Stimulated activated CD4-positive, alpha-beta T cell treated with anti-CD3 and anti-CD28 coated beads, Interleukin-4, amount 100 ng/mL, for 1 hour (primary cell): ENCODE measurements at regions not wholly inside any gene's neighbourhood (a gene's known extent, or its start where the extent isn't known, plus 50 kb on each side); places are given as distances from the start of the nearest gene placed in this dataset.
"Not testable (repeated sequence)": the region's sequence is repeated elsewhere in the genome, so short reads cannot be mapped to it uniquely, and the experiment has no call there.

ENCODE experiments used
- DNase-seq: peaks from one replicate; pipeline ENCODE4 v3.0.0-alpha.2; 2020

GRCh38 chr9:99647604-99648003 is 174.1 kb upstream of the NR4A3 start:
- DNase-seq: no peak

GRCh38 chr9:99650187-99650874 is 171.4 kb upstream of the NR4A3 start:
- no peak for DNase-seq

- DNase-seq: no peak
These were observed 161.5 kb upstream of the NR4A3 start for GRCh38 chr9:99660191-99660636.

- no peak for DNase-seq
These were observed 158.4 kb upstream of the NR4A3 start for GRCh38 chr9:99663297-99663696.

- DNase-seq: no peak
These were observed 157.8 kb upstream of the NR4A3 start for GRCh38 chr9:99663856-99664255.

- DNase-seq: no peak
These were observed 155.1 kb upstream of the NR4A3 start for GRCh38 chr9:99666571-99666970.

- DNase-seq: not testable (repeated sequence)
These were observed 150.8 kb upstream of the NR4A3 start for GRCh38 chr9:99670886-99671285.

- no peak for DNase-seq
These were observed 144.4 kb upstream of the NR4A3 start for GRCh38 chr9:99677281-99677680.

- no peak for DNase-seq
These were observed 143.1 kb upstream of the NR4A3 start for GRCh38 chr9:99678566-99678965.

- no peak for DNase-seq
These were observed 141.5 kb upstream of the NR4A3 start for GRCh38 chr9:99680191-99680590.

GRCh38 chr9:99681113-99681512 is 140.6 kb upstream of the NR4A3 start:
- no peak for DNase-seq

GRCh38 chr9:99682378-99682777 is 139.3 kb upstream of the NR4A3 start:
- no peak for DNase-seq

- no peak for DNase-seq
These were observed 138.8 kb upstream of the NR4A3 start for GRCh38 chr9:99682870-99683269.

- no peak for DNase-seq
These were observed 131.1 kb upstream of the NR4A3 start for GRCh38 chr9:99690573-99690972.

GRCh38 chr9:99693888-99694287 is 127.8 kb upstream of the NR4A3 start:
- DNase-seq: no peak

- DNase-seq: no peak
These were observed 127.3 kb upstream of the NR4A3 start for GRCh38 chr9:99694393-99694792.

- no peak for DNase-seq
These were observed 122.3 kb upstream of the NR4A3 start for GRCh38 chr9:99699396-99699795.

GRCh38 chr9:99712214-99712613 is 109.5 kb upstream of the NR4A3 start:
- DNase-seq: no peak

GRCh38 chr9:99713838-99714306 is 107.8 kb upstream of the NR4A3 start:
- no peak for DNase-seq

- DNase-seq: no peak
These were observed 103.1 kb upstream of the NR4A3 start for GRCh38 chr9:99718631-99719030.

GRCh38 chr9:99720455-99721050 is 101.1 kb upstream of the NR4A3 start:
- DNase-seq: no peak

GRCh38 chr9:99721898-99722297 is 99.8 kb upstream of the NR4A3 start:
- DNase-seq: no peak

- DNase-seq: no peak
These were observed 98.8 kb upstream of the NR4A3 start for GRCh38 chr9:99722877-99723276.

- DNase-seq: no peak
These were observed 97.0 kb upstream of the NR4A3 start for GRCh38 chr9:99724640-99725039.

GRCh38 chr9:99725852-99726251 is 95.8 kb upstream of the NR4A3 start:
- no peak for DNase-seq
